ENCODE measurements at regions not wholly inside any gene's neighbourhood (a gene's known extent, or its start where the extent isn't known, plus 50 kb on each side); places are given as distances from the start of the nearest gene placed in this dataset.

GRCh38 chr2:146246736-146247523 is 1597.9 kb upstream of the ACVR2A start:
- CTCF ChIA-PET: no interaction called here
- TF ChIP-seq, protein P1, sequence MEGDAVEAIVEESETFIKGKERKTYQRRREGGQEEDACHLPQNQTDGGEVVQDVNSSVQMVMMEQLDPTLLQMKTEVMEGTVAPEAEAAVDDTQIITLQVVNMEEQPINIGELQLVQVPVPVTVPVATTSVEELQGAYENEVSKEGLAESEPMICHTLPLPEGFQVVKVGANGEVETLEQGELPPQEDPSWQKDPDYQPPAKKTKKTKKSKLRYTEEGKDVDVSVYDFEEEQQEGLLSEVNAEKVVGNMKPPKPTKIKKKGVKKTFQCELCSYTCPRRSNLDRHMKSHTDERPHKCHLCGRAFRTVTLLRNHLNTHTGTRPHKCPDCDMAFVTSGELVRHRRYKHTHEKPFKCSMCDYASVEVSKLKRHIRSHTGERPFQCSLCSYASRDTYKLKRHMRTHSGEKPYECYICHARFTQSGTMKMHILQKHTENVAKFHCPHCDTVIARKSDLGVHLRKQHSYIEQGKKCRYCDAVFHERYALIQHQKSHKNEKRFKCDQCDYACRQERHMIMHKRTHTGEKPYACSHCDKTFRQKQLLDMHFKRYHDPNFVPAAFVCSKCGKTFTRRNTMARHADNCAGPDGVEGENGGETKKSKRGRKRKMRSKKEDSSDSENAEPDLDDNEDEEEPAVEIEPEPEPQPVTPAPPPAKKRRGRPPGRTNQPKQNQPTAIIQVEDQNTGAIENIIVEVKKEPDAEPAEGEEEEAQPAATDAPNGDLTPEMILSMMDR (IDR thresholded peaks at IDR 0.05; ENCODE audit: control extremely low read depth, extremely low read depth, low read depth, missing control alignments): no peak
- POLR2A ChIA-PET: no interaction called here
- DNase-seq (ENCODE audit: extremely low spot score): no peak

GRCh38 chr2:146246002-146246735 is 1598.7 kb upstream of the ACVR2A start:
- CTCF ChIA-PET: interaction anchor here (1.3 kb wide), 1 partner anchor 9 kb away, joined by 3 read pairs; no protein-coding TSS in a partner anchor
- no peak for DNase-seq (ENCODE audit: extremely low spot score)
- POLR2A ChIA-PET: no interaction called here
- TF ChIP-seq, protein P1 (IDR thresholded peaks at IDR 0.05; ENCODE audit: control extremely low read depth, extremely low read depth, low read depth, missing control alignments): no peak

- TF ChIP-seq, protein P1 (IDR thresholded peaks at IDR 0.05; ENCODE audit: control extremely low read depth, extremely low read depth, low read depth, missing control alignments): no peak
- CTCF ChIA-PET: interaction anchor here (1.5 kb wide), 2 partner anchors 8 to 19 kb away, joined by 3 read pairs; no protein-coding TSS in a partner anchor
- no peak for DNase-seq (ENCODE audit: extremely low spot score)
- POLR2A ChIA-PET: no interaction called here
These were observed 1600.0 kb upstream of the ACVR2A start for GRCh38 chr2:146244830-146245229.

DNA sequence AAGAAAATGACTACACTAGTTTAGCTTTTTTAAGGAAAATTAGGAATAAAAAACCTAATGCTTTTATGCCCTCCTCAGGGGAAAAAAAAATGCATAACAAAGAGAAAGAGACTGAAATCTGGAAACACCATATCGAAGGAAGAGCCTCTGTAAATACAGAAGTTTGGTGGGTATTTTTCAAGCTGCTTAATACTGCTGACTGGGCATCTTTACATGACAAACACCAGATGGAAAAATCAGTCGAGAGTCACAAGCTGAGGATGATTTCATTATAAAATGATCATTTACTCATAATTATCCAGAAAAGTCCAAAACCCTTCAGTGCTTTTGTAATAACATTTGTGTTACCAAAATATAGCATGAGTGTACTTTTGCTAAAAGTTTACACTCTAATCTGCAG is 1600.7 kb upstream of the ACVR2A start:
- TF ChIP-seq, protein P1 (IDR thresholded peaks at IDR 0.05; ENCODE audit: control extremely low read depth, extremely low read depth, low read depth, missing control alignments): no peak
- no peak for DNase-seq (ENCODE audit: extremely low spot score)
- ChIA-PET CTCF (interaction anchor here (1.5 kb wide), 2 partner anchors 9 to 18 kb away, joined by 3 read pairs; no protein-coding TSS in a partner anchor), POLR2A (no interaction called here)

GRCh38 chr2:146241023-146241422 is 1603.8 kb upstream of the ACVR2A start:
- TF ChIP-seq, protein P1 (IDR thresholded peaks at IDR 0.05; ENCODE audit: control extremely low read depth, extremely low read depth, low read depth, missing control alignments): no peak
- DNase-seq (ENCODE audit: extremely low spot score): no peak
- ChIA-PET CTCF (no interaction called here), POLR2A (no interaction called here)

DNA sequence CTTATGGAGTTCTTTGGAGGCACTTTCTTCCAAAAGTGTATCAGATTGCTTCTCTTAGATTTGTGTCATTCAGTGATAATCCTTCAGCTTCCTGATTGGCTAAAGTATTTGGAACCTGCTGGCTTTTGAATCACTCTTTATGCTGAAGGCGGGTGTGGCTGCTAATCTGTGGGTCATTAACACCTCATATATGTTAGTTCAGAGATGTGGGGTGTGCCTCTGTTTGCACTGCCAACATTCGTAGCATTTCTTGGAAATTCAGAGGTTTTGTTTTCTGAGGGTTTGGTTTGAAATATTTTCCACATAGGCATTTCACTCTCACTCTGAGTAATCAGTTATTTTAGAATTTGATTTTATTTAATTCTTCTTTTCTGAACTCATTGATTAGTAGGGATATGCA is 1604.4 kb upstream of the ACVR2A start:
- TF ChIP-seq, protein P1 (IDR thresholded peaks at IDR 0.05; ENCODE audit: control extremely low read depth, extremely low read depth, low read depth, missing control alignments): no peak
- CTCF ChIA-PET: no interaction called here
- POLR2A ChIA-PET: no interaction called here
- no peak for DNase-seq (ENCODE audit: extremely low spot score)
